ENCODE measurements at regions not wholly inside any gene's neighbourhood (a gene's known extent, or its start where the extent isn't known, plus 50 kb on each side); places are given as distances from the start of the nearest gene placed in this dataset.

DNA sequence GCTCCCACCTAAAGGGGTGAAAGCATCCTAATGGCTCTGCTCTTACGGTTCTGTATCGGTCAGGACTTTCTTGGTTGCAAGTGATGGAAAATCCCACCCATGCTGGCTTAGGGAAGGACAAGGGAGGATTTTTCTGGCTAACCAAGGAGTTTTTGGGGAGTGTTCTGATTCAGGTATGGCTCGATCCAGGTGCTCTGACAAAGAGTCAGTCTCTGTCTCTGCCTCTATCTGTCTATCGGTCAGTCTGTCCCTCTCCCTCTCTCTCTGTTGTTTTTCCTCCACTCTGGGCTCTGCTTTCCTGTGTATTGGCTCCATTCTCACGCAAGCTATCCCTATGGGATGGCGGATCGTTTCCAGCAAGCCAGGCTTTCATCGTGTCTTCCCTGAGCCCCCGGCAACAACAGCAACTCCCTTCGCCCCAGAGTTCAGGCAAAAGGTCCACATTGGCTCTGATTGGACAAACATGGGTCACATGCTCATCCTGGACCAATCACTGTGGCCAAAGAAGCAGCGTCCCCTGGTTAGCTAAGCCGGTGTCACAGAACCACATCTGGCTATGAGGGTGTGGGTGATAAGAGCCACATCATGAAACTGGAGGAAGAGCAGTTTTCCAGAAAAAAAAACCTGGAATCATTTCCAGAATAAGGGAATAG lies 160.3 kb downstream of the BMP7 start:
- TF ChIP-seq CTCF (IDR thresholded peaks at IDR 0.05) = no peak
- TF ChIP-seq POLR2A (IDR thresholded peaks at IDR 0.05) = no peak

Measured in suprapubic skin (tissue), 3 donors.